MM.1S (cell line): ENCODE measurements at regions not wholly inside any gene's neighbourhood (a gene's known extent, or its start where the extent isn't known, plus 50 kb on each side); places are given as distances from the start of the nearest gene placed in this dataset.

ENCODE experiments used
- DNase-seq: peaks from one replicate; pipeline ENCODE4 v3.0.0-alpha.2; 2015
- H2AFZ ChIP-seq: fragments of 300-600 bp; sonication (generic); 2 replicates; pipeline ENCODE4 v1.6.0; 2016; ENCODE audit warnings: antibody characterized with exemption, low read length
- H3F3A ChIP-seq: fragments of 300-600 bp; sonication (generic); 2 replicates; pipeline ENCODE4 v1.6.1; 2016; ENCODE audit warnings: mild to moderate bottlenecking, antibody characterized with exemption, low read length, moderate library complexity, mixed read lengths; ENCODE audit not compliant: insufficient read depth
- H3K27ac ChIP-seq: fragments of 300-600 bp; sonication (generic); 2 replicates; pipeline ENCODE4 v1.5.1; 2016; ENCODE audit warnings: mild to moderate bottlenecking, low read length
- H3K27me3 ChIP-seq: fragments of 300-600 bp; sonication (generic); replicated peaks from 2 replicates; pipeline ENCODE4 v1.6.0; 2016; ENCODE audit warnings: low read length; ENCODE audit not compliant: insufficient read depth
- H3K36me3 ChIP-seq: fragments of 300-600 bp; sonication (generic); replicated peaks from 2 replicates; pipeline ENCODE4 v1.6.1; 2016; ENCODE audit warnings: mild to moderate bottlenecking, low read length, mixed read lengths; ENCODE audit not compliant: insufficient read depth
- H3K4me1 ChIP-seq: fragments of 300-600 bp; sonication (generic); 2 replicates; pipeline ENCODE4 v1.6.1; 2016; ENCODE audit warnings: low read length, mixed read lengths
- H3K4me2 ChIP-seq: fragments of 300-600 bp; sonication (generic); 2 replicates; pipeline ENCODE4 v1.6.0; 2016; ENCODE audit warnings: low read depth, low read length
- H3K4me3 ChIP-seq: fragments of 300-600 bp; sonication (generic); 2 replicates; pipeline ENCODE4 v1.5.1; 2016; ENCODE audit warnings: low read length, mixed read lengths
- H3K79me2 ChIP-seq: fragments of 300-600 bp; sonication (generic); 2 replicates; pipeline ENCODE4 v1.6.1; 2016; ENCODE audit warnings: mixed run types, low read length, mixed read lengths
- H3K9ac ChIP-seq: fragments of 300-600 bp; sonication (generic); 2 replicates; pipeline ENCODE4 v1.6.1; 2016; ENCODE audit warnings: low read length, mixed read lengths
- H3K9me2 ChIP-seq: fragments of 300-600 bp; sonication (generic); replicated peaks from 2 replicates; pipeline ENCODE4 v1.6.1; 2016; ENCODE audit warnings: mild to moderate bottlenecking, low read length, mixed read lengths; ENCODE audit not compliant: insufficient read depth
- H3K9me3 ChIP-seq: fragments of 300-600 bp; sonication (generic); replicated peaks from 2 replicates; pipeline ENCODE4 v1.6.1; 2016; ENCODE audit warnings: mild to moderate bottlenecking, low read length, mixed read lengths; ENCODE audit not compliant: insufficient read depth
- H4K20me1 ChIP-seq: fragments of 300-600 bp; sonication (generic); 2 replicates; pipeline ENCODE4 v1.6.1; 2016; ENCODE audit warnings: mild to moderate bottlenecking, low read length, moderate library complexity, mixed read lengths; ENCODE audit not compliant: insufficient read depth
- CTCF ChIP-seq: fragments of 300-600 bp; sonication (generic); IDR thresholded peaks from 2 replicates; pipeline ENCODE4 v1.5.1; 2016; ENCODE audit warnings: antibody characterized with exemption, low read length, mixed read lengths
- EZH2 ChIP-seq: fragments of 300-600 bp; sonication (generic); optimal IDR thresholded peaks from 2 replicates; pipeline ENCODE3; 2017; ENCODE audit warnings: low read depth, mild to moderate bottlenecking, antibody characterized with exemption, low read length, mixed read lengths
- EZH2phosphoT487 ChIP-seq: fragments of 300-600 bp; sonication (generic); IDR thresholded peaks from 2 replicates; pipeline ENCODE4 v1.6.1; 2018; ENCODE audit warnings: antibody characterized with exemption, low read length

- no peak for DNase-seq
- Histone ChIP-seq H3K4me2 (no peak overlapping the region), H3F3A (no peaks in the 10 kb centered on the region), H3K36me3 (no peaks in the 10 kb centered on the region), H3K9me2 (no peaks in the 10 kb centered on the region), H3K9ac (no peak overlapping the region), H3K79me2 (no peaks in the 10 kb centered on the region), H4K20me1 (no peaks in the 10 kb centered on the region), H3K9me3 (no peaks in the 10 kb centered on the region), H3K4me1 (no peaks in the 10 kb centered on the region), H3K27ac (no peak overlapping the region), H3K4me3 (no peak overlapping the region), H2AFZ (no peak overlapping the region), H3K27me3 (no peaks in the 10 kb centered on the region)
- no peak for TF ChIP-seq EZH2phosphoT487
- no peak for TF ChIP-seq CTCF
- TF ChIP-seq EZH2 = no peak
Measured at GRCh38 chr18:77551055-77551454, 301.4 kb downstream of the GALR1 start.

GRCh38 chr18:77552945-77553344 lies 303.3 kb downstream of the GALR1 start:
- Histone ChIP-seq H3K27ac (no peak overlapping the region), H3F3A (no peaks in the 10 kb centered on the region), H3K4me2 (no peak overlapping the region), H3K4me3 (no peak overlapping the region), H3K79me2 (no peaks in the 10 kb centered on the region), H3K9ac (no peak overlapping the region), H3K4me1 (no peaks in the 10 kb centered on the region), H3K9me3 (no peaks in the 10 kb centered on the region), H4K20me1 (no peaks in the 10 kb centered on the region), H3K36me3 (no peaks in the 10 kb centered on the region), H3K9me2 (no peaks in the 10 kb centered on the region), H3K27me3 (no peaks in the 10 kb centered on the region), H2AFZ (no peak overlapping the region)
- TF ChIP-seq EZH2phosphoT487 = no peak
- TF ChIP-seq EZH2 = no peak
- no peak for TF ChIP-seq CTCF
- DNase-seq = no peak

- H3K36me3 ChIP-seq = no peaks in the 10 kb centered on the region
- H3K27me3 ChIP-seq = no peaks in the 10 kb centered on the region
- H3K4me2 ChIP-seq = no peak overlapping the region
- H3K4me3 ChIP-seq = no peak overlapping the region
- H3K9me2 ChIP-seq = no peaks in the 10 kb centered on the region
- H3F3A ChIP-seq = no peaks in the 10 kb centered on the region
- no peak overlapping the region for H2AFZ ChIP-seq
- H3K79me2 ChIP-seq = no peaks in the 10 kb centered on the region
- H3K27ac ChIP-seq = no peak overlapping the region
- DNase-seq = no peak
- TF ChIP-seq CTCF (no peak), EZH2phosphoT487 (no peak), EZH2 (no peak)
- no peaks in the 10 kb centered on the region for H3K4me1 ChIP-seq
- no peaks in the 10 kb centered on the region for H4K20me1 ChIP-seq
- no peak overlapping the region for H3K9ac ChIP-seq
- no peaks in the 10 kb centered on the region for H3K9me3 ChIP-seq
Measured at GRCh38 chr18:77554061-77554460, 304.4 kb downstream of the GALR1 start.
